H1 (cell line): ENCODE measurements at regions not wholly inside any gene's neighbourhood (a gene's known extent, or its start where the extent isn't known, plus 50 kb on each side); places are given as distances from the start of the nearest gene placed in this dataset.

ENCODE experiments used
- CTCF ChIA-PET: fragments of 300-600 bp; sonication (Branson Sonifier 250); formaldehyde crosslinking; loops from one replicate; lab custom pipeline; 2021; ENCODE audit not compliant: partially characterized antibody; lab: Charles Lee
- POLR2A ChIA-PET: fragments of 300-600 bp; sonication (Branson Sonifier 250); formaldehyde crosslinking; loops from one replicate; lab custom pipeline; 2021; ENCODE audit warnings: inconsistent platforms; ENCODE audit not compliant: partially characterized antibody; lab: Charles Lee
- DNase-seq, 2 experiments: peaks; one replicate each; pipeline versions ENCODE4 v3.0.0 to v3.0.0-alpha.2; 2010 to 2022; ENCODE audit warnings: low spot score in 2 of 2, low read depth in 1 of 2, mixed read lengths in 1 of 2
- FAIRE-seq: peaks from 2 replicates; lab custom pipeline; 2011; peaks lifted over from hg19 to GRCh38; lab: Jason Lieb, UNC
- H2AFZ ChIP-seq: 2 replicates; pipeline ENCODE4 v1.8.1; 2012; ENCODE audit warnings: low read length, inconsistent platforms
- H2AK5ac ChIP-seq: 2 replicates; pipeline ENCODE4 v1.6.1; 2013; ENCODE audit warnings: low read depth, low read length
- H2BK120ac ChIP-seq: replicated peaks from 2 replicates; pipeline ENCODE3; 2013; ENCODE audit warnings: low read depth, low read length, inconsistent platforms
- H2BK12ac ChIP-seq: 2 replicates; pipeline ENCODE4 v1.6.1; 2013; ENCODE audit warnings: low read depth, low read length
- H2BK15ac ChIP-seq: 2 replicates; pipeline ENCODE4 v1.6.1; 2013; ENCODE audit warnings: low read length
- H2BK20ac ChIP-seq: 2 replicates; pipeline ENCODE4 v1.6.1; 2013; ENCODE audit warnings: low read length
- H2BK5ac ChIP-seq: 2 replicates; pipeline ENCODE4 v1.6.1; 2013; ENCODE audit warnings: low read depth, low read length
- H3K14ac ChIP-seq: 2 replicates; pipeline ENCODE4 v1.6.1; 2013; ENCODE audit warnings: inconsistent platforms; ENCODE audit not compliant: insufficient read length
- H3K18ac ChIP-seq: 2 replicates; pipeline ENCODE4 v1.6.1; 2013; ENCODE audit warnings: low read length; ENCODE audit errors: extremely low read depth
- H3K23ac ChIP-seq: 2 replicates; pipeline ENCODE4 v1.6.1; 2013; ENCODE audit warnings: inconsistent platforms; ENCODE audit not compliant: insufficient read length
- H3K23me2 ChIP-seq: 2 replicates; pipeline ENCODE4 v1.6.1; 2013; ENCODE audit warnings: low read depth, low read length
- H3K27ac ChIP-seq: 2 replicates; pipeline ENCODE4 v1.6.1; 2011; ENCODE audit warnings: low read depth, low read length, inconsistent platforms
- H3K27me3 ChIP-seq, 4 experiments: replicated peaks in 1 of 4; 1 replicate in 1 of 4; 2 replicates in 3 of 4; pipeline versions ENCODE4 v1.6.1 to v1.8.1; 2011 to 2013; ENCODE audit warnings: low read length in 3 of 4, mild to moderate bottlenecking in 3 of 4, inconsistent platforms in 2 of 4, mixed read lengths in 2 of 4, moderate library complexity in 1 of 4; ENCODE audit not compliant: control insufficient read depth in 3 of 4, insufficient read depth in 3 of 4; ENCODE audit errors: extremely low read depth in 1 of 4
- H3K36me3 ChIP-seq, 4 experiments: 2 replicates each; pipeline versions ENCODE4 v1.6.1 to v1.8.1; 2011 to 2013; ENCODE audit warnings: mild to moderate bottlenecking in 4 of 4, low read length in 3 of 4, moderate library complexity in 2 of 4, control low read depth in 1 of 4, inconsistent platforms in 1 of 4; ENCODE audit not compliant: insufficient read depth in 4 of 4, control insufficient read depth in 2 of 4
- H3K4ac ChIP-seq: replicated peaks from 2 replicates; pipeline ENCODE3; 2013; ENCODE audit warnings: low read length, low read depth, mixed read lengths, inconsistent platforms; ENCODE audit not compliant: insufficient read length
- H3K4me1 ChIP-seq, 4 experiments: replicated peaks in 1 of 4; 1 replicate in 1 of 4; 2 replicates in 3 of 4; pipeline versions ENCODE4 v1.6.1 to v1.8.1; 2011 to 2013; ENCODE audit warnings: low read length in 3 of 4, inconsistent platforms in 2 of 4, mixed read lengths in 1 of 4; ENCODE audit not compliant: insufficient read depth in 4 of 4, control insufficient read depth in 3 of 4
- H3K4me2 ChIP-seq, 2 experiments: 2 replicates each; pipeline versions ENCODE4 v1.6.1 to v1.8.1; 2011 to 2013; ENCODE audit warnings: low read depth in 2 of 2, low read length in 2 of 2, control low read depth in 1 of 2, inconsistent platforms in 1 of 2, mild to moderate bottlenecking in 1 of 2; ENCODE audit not compliant: insufficient read depth in 1 of 2
- H3K4me3 ChIP-seq, 4 experiments: fragments of 200-600, 300-600 bp in 1 of 4; sonication (generic), shearing (Covaris generic), sonication (Bioruptor Twin) in 1 of 4; 2 replicates each; pipeline versions ENCODE4 v1.5.1 to v1.8.1; 2011 to 2016; ENCODE audit warnings: low read length in 4 of 4, low read depth in 3 of 4, control low read depth in 2 of 4, inconsistent platforms in 2 of 4, mild to moderate bottlenecking in 2 of 4, mixed read lengths in 1 of 4, moderate library complexity in 1 of 4; ENCODE audit not compliant: insufficient read depth in 2 of 4; ENCODE audit errors: extremely low read depth in 1 of 4
- H3K56ac ChIP-seq: replicated peaks from 2 replicates; pipeline ENCODE3; 2013; ENCODE audit warnings: low read depth, mild to moderate bottlenecking, mixed read lengths, low read length, inconsistent platforms; ENCODE audit not compliant: insufficient read length
- H3K79me1 ChIP-seq: 2 replicates; pipeline ENCODE4 v1.6.1; 2013; ENCODE audit warnings: low read depth, low read length, control low read depth
- H3K79me2 ChIP-seq, 2 experiments: 2 replicates each; pipeline versions ENCODE4 v1.6.1 to v1.8.1; 2012 to 2013; ENCODE audit warnings: low read length in 2 of 2, mild to moderate bottlenecking in 2 of 2, inconsistent platforms in 1 of 2; ENCODE audit not compliant: insufficient read depth in 2 of 2, control insufficient read depth in 1 of 2
- H3K9ac ChIP-seq, 4 experiments: replicated peaks in 1 of 4; 1 replicate in 1 of 4; 2 replicates in 3 of 4; pipeline versions ENCODE4 v1.6.1 to v1.8.1; 2011 to 2013; ENCODE audit warnings: low read depth in 3 of 4, low read length in 3 of 4, control low read depth in 2 of 4, mild to moderate bottlenecking in 2 of 4, moderate library complexity in 2 of 4, inconsistent platforms in 1 of 4; ENCODE audit errors: extremely low read depth in 1 of 4
- H3K9me3 ChIP-seq, 2 experiments: 2 replicates each; pipeline versions ENCODE4 v1.6.1 to v1.8.1; 2012 to 2013; ENCODE audit warnings: mild to moderate bottlenecking in 2 of 2, moderate library complexity in 2 of 2, control low read depth in 1 of 2, inconsistent platforms in 1 of 2, low read depth in 1 of 2, low read length in 1 of 2, mixed read lengths in 1 of 2; ENCODE audit not compliant: insufficient read depth in 2 of 2
- H4K20me1 ChIP-seq, 2 experiments: replicated peaks in 1 of 2; 2 replicates each; pipeline versions ENCODE3 to v1.8.1; 2011 to 2013; ENCODE audit warnings: inconsistent platforms in 2 of 2, low read length in 2 of 2, mild to moderate bottlenecking in 1 of 2; ENCODE audit not compliant: insufficient read depth in 2 of 2, control insufficient read depth in 1 of 2
- H4K5ac ChIP-seq: 2 replicates; pipeline ENCODE4 v1.6.1; 2013; ENCODE audit warnings: low read length, low read depth, mixed read lengths, inconsistent platforms; ENCODE audit not compliant: insufficient read length
- H4K8ac ChIP-seq: 2 replicates; pipeline ENCODE4 v1.8.0; 2013; ENCODE audit warnings: mild to moderate bottlenecking, moderate library complexity, low read length, inconsistent platforms; ENCODE audit not compliant: insufficient read depth; ENCODE audit errors: extremely low read depth
- H4K91ac ChIP-seq: replicated peaks from 2 replicates; pipeline ENCODE3; 2013; ENCODE audit warnings: low read length, mixed read lengths, inconsistent platforms; ENCODE audit not compliant: insufficient read length
- CHD1 ChIP-seq: IDR thresholded peaks from 2 replicates; pipeline ENCODE4 v1.6.1; 2012; ENCODE audit warnings: low read depth, low read length, improper control_type of control experiment
- CHD2 ChIP-seq: IDR thresholded peaks from 2 replicates; pipeline ENCODE4 v1.6.1; 2012; ENCODE audit warnings: low read length, improper control_type of control experiment
- EZH2 ChIP-seq: fragments of 200-600 bp; sonication (generic); IDR thresholded peaks from 2 replicates; pipeline ENCODE4 v1.7.1; 2012; ENCODE audit warnings: low read depth, mild to moderate bottlenecking, moderate library complexity, low read length, inconsistent platforms; ENCODE audit not compliant: severe bottlenecking
- FOSL1 ChIP-seq: IDR thresholded peaks from 2 replicates; pipeline ENCODE4 v1.6.1; 2011; ENCODE audit warnings: mild to moderate bottlenecking, low read depth, low read length, moderate library complexity; ENCODE audit not compliant: insufficient read depth
- HDAC6 ChIP-seq: IDR thresholded peaks from one replicate; pipeline ENCODE4 v1.7.1; 2012; ENCODE audit warnings: low read depth, mild to moderate bottlenecking, inconsistent platforms, low read length, moderate library complexity
- PHF8 ChIP-seq: fragments of 200-600 bp; sonication (generic); conservative IDR thresholded peaks from 2 replicates; pipeline ENCODE4 v1.7.1; 2012; ENCODE audit warnings: low read depth, mild to moderate bottlenecking, inconsistent platforms, low read length, moderate library complexity
- RFX5 ChIP-seq: IDR thresholded peaks from 2 replicates; pipeline ENCODE4 v1.6.1; 2011; ENCODE audit warnings: low read depth, low read length, improper control_type of control experiment, borderline replicate concordance
- SIN3A ChIP-seq, 2 experiments: IDR thresholded peaks in 1 of 2; conservative IDR thresholded peaks in 1 of 2; 2 replicates each; pipeline ENCODE4 v1.6.1; 2011 to 2012; ENCODE audit warnings: low read length in 2 of 2, improper control_type of control experiment in 1 of 2, low read depth in 1 of 2, mild to moderate bottlenecking in 1 of 2
- SIX5 ChIP-seq: IDR thresholded peaks from 2 replicates; pipeline ENCODE4 v1.6.1; 2011; ENCODE audit warnings: mild to moderate bottlenecking, low read depth, low read length
- TAF7 ChIP-seq: optimal IDR thresholded peaks from 2 replicates; pipeline ENCODE3; 2011; ENCODE audit warnings: low read depth, mild to moderate bottlenecking, inconsistent platforms, low read length, moderate library complexity, borderline replicate concordance
- WGBS, 2 experiments: shearing (Covaris generic) in 1 of 2; methylation state at CpG; one replicate each; pipeline versions ENCODE4 v1.1.6 to v1.1.7; 2013 to 2015; ENCODE audit warnings: low lambda C conversion rate in 2 of 2, mixed read lengths in 2 of 2, inconsistent platforms in 1 of 2, low coverage in 1 of 2, missing lambda C conversion rate in 1 of 2; ENCODE audit not compliant: insufficient replicate concordance in 2 of 2, insufficient coverage in 1 of 2, insufficient read length in 1 of 2; ENCODE audit errors: extremely low coverage in 1 of 2, missing lambda C conversion rate in 1 of 2; 5-methylcytosine and 5-hydroxymethylcytosine counted together

GRCh38 chr10:129321727-129322126, 145.3 kb upstream of the MGMT start:
- Histone ChIP-seq H3K4me1 (0 out of 7 replicates have a peak, but pooled peaks cover 0 to 4% (median 1%) of the 10 kb centered on the region in 4 experiments), H4K5ac (no peak overlapping the region), H3K14ac (no peak overlapping the region), H3K4ac (no peak overlapping the region), H3K4me2 (no peak overlapping the region), H2BK120ac (no peak overlapping the region), H3K4me3 (no peak overlapping the region), H3K9me3 (peaks cover 0 to 10% of the 10 kb centered on the region in 2 experiments; a peak in 3 of 4 replicates), H2BK5ac (no peak overlapping the region), H3K27ac (no peak overlapping the region), H3K23me2 (no peaks in the 10 kb centered on the region), H3K36me3 (no peaks in the 10 kb centered on the region), H2BK20ac (no peak overlapping the region), H2AK5ac (no peak overlapping the region), H3K23ac (no peak overlapping the region), H3K27me3 (no peaks in the 10 kb centered on the region; a peak in 1 of 7 replicates), H2AFZ (no peak overlapping the region), H4K8ac (no peak overlapping the region), H4K20me1 (no peaks in the 10 kb centered on the region), H3K9ac (no peak overlapping the region), H2BK15ac (no peak overlapping the region), H3K79me1 (no peaks in the 10 kb centered on the region), H3K56ac (no peak overlapping the region), H2BK12ac (no peak overlapping the region), H3K18ac (no peak overlapping the region), H3K79me2 (no peaks in the 10 kb centered on the region), H4K91ac (no peak overlapping the region)
- ChIA-PET POLR2A (no interaction called here), CTCF (no interaction called here)
- WGBS, 2 experiments, result 95% methylated on average over 10 of the region's 10 CpGs; no CpG with 5 or more reads in 1 of the 2 experiments
- no peak for FAIRE-seq
- no peak for DNase-seq
- TF ChIP-seq CHD1 (no peak), SIX5 (no peak), SIN3A (conservative IDR thresholded peaks at IDR 0.05 in 1 of 2, IDR thresholded peaks at IDR 0.05 in 1 of 2; ENCODE audit: low read depth in 1 of 2, low read length in 2 of 2) (no peak), FOSL1 (no peak), PHF8 (no peak), RFX5 (no peak), HDAC6 (no peak), CHD2 (no peak), EZH2 (no peak), TAF7 (no peak)
